Tibial artery (tissue), 4 donors: ENCODE measurements at regions not wholly inside any gene's neighbourhood (a gene's known extent, or its start where the extent isn't known, plus 50 kb on each side); places are given as distances from the start of the nearest gene placed in this dataset.

Experiments used
- DNase-seq, 2 donors: peaks; one replicate each; pipeline ENCODE4 v3.0.0-alpha.2; 2019
- H3K27ac ChIP-seq, 2 donors: fragments of 200-600 bp; sonication (generic) in 1 of 2; 1 replicate in 1 of 2; 2 replicates in 1 of 2; pipeline ENCODE4 v1.5.1; 2018 to 2019; ENCODE audit warnings: mild to moderate bottlenecking in 1 of 2
- H3K27me3 ChIP-seq, 2 donors: fragments of 200-600 bp; sonication (generic) in 1 of 2; one replicate each; pipeline versions ENCODE4 v1.5.1 to v1.6.0; 2016 to 2019
- H3K36me3 ChIP-seq, 3 donors: fragments of 200-600 bp; sonication (generic) in 2 of 3; one replicate each; pipeline ENCODE4 v1.5.1; 2016 to 2019; ENCODE audit warnings: mild to moderate bottlenecking in 2 of 3
- H3K4me1 ChIP-seq, 4 donors: fragments of 200-600 bp; sonication (generic) in 2 of 4; 1 replicate in 3 of 4; 2 replicates in 1 of 4; pipeline ENCODE4 v1.5.1; 2016 to 2019
- H3K4me3 ChIP-seq, 2 donors: fragments of 200-600 bp; sonication (generic) in 1 of 2; 1 replicate in 1 of 2; 2 replicates in 1 of 2; pipeline ENCODE4 v1.5.1; 2018 to 2019; ENCODE audit warnings: mild to moderate bottlenecking in 2 of 2
- H3K9me3 ChIP-seq, 3 donors: fragments of 200-600 bp; sonication (generic) in 1 of 3; one replicate each; pipeline ENCODE4 v1.5.1; 2016 to 2019
- CTCF ChIP-seq, 2 experiments: fragments of 200-600 bp in 1 of 2; fragments of 450-650 bp in 1 of 2; IDR thresholded peaks; one replicate each; pipeline ENCODE4 v1.5.1; 2017 to 2019; ENCODE audit warnings: antibody characterized with exemption in 2 of 2, mild to moderate bottlenecking in 1 of 2, moderate library complexity in 1 of 2
- intact Hi-C: fragments of 100-400 bp; cut with DNase I; formaldehyde crosslinking; loops from one replicate; pipeline ENCODE4 v1.15.0; 2023; ENCODE audit warnings: low total_unique reads

- Histone ChIP-seq H3K9me3 (no peaks in the 10 kb centered on the region), H3K27me3 (no peaks in the 10 kb centered on the region), H3K4me1 (no peaks in the 10 kb centered on the region), H3K4me3 (no peak overlapping the region), H3K27ac (no peak overlapping the region), H3K36me3 (no peaks in the 10 kb centered on the region)
- DNase-seq: no peak
- intact Hi-C loops: no loop called here
- TF ChIP-seq CTCF (IDR thresholded peaks at IDR 0.05): no peak
Measured at GRCh38 chr1:238233966-238234365, 343.2 kb upstream of the ZP4 start.

GRCh38 chr1:238232084-238232710, 341.5 kb upstream of the ZP4 start:
- no peaks in the 10 kb centered on the region for H3K4me1 ChIP-seq
- intact Hi-C loops: no loop called here
- H3K36me3 ChIP-seq: no peaks in the 10 kb centered on the region
- H3K27ac ChIP-seq: no peak overlapping the region
- no peaks in the 10 kb centered on the region for H3K27me3 ChIP-seq
- no peak for DNase-seq
- H3K9me3 ChIP-seq: no peaks in the 10 kb centered on the region
- no peak overlapping the region for H3K4me3 ChIP-seq
- TF ChIP-seq CTCF (IDR thresholded peaks at IDR 0.05): no peak

GRCh38 chr1:238226810-238227209, 336.1 kb upstream of the ZP4 start:
- H3K4me1 ChIP-seq: no peaks in the 10 kb centered on the region
- H3K36me3 ChIP-seq: no peaks in the 10 kb centered on the region
- H3K27ac ChIP-seq: no peak overlapping the region
- H3K4me3 ChIP-seq: no peak overlapping the region
- no peak for TF ChIP-seq CTCF (IDR thresholded peaks at IDR 0.05)
- H3K9me3 ChIP-seq: no peaks in the 10 kb centered on the region
- intact Hi-C loops: no loop called here
- no peak for DNase-seq
- H3K27me3 ChIP-seq: no peaks in the 10 kb centered on the region

- no peaks in the 10 kb centered on the region for H3K36me3 ChIP-seq
- DNase-seq: no peak
- intact Hi-C loops: no loop called here
- H3K27ac ChIP-seq: no peak overlapping the region
- H3K4me3 ChIP-seq: no peak overlapping the region
- no peak for TF ChIP-seq CTCF (IDR thresholded peaks at IDR 0.05)
- H3K4me1 ChIP-seq: no peaks in the 10 kb centered on the region
- no peaks in the 10 kb centered on the region for H3K9me3 ChIP-seq
- H3K27me3 ChIP-seq: no peaks in the 10 kb centered on the region
Measured at GRCh38 chr1:238223076-238223640, 332.4 kb upstream of the ZP4 start.

- no peaks in the 10 kb centered on the region for H3K9me3 ChIP-seq
Measured at GRCh38 chr1:238221738-238222137, 331.0 kb upstream of the ZP4 start.

More at GRCh38 chr1:238221738-238222137, 331.0 kb upstream of the ZP4 start:
- H3K4me3 ChIP-seq: no peak overlapping the region
- no peak overlapping the region for H3K27ac ChIP-seq
- no peak for DNase-seq
- H3K27me3 ChIP-seq: no peaks in the 10 kb centered on the region
- H3K4me1 ChIP-seq: no peaks in the 10 kb centered on the region
- TF ChIP-seq CTCF (IDR thresholded peaks at IDR 0.05): no peak
- intact Hi-C loops: no loop called here
- no peaks in the 10 kb centered on the region for H3K36me3 ChIP-seq
